ENCODE measurements at regions not wholly inside any gene's neighbourhood (a gene's known extent, or its start where the extent isn't known, plus 50 kb on each side); places are given as distances from the start of the nearest gene placed in this dataset.

GRCh38 chr7:119665796-119666195 lies 607.2 kb upstream of the KCND2 start:
- TF ChIP-seq CTCF (IDR thresholded peaks at IDR 0.05) = no peak
- no peak for TF ChIP-seq POLR2A (IDR thresholded peaks at IDR 0.05)
